GM12865 (cell line): ENCODE measurements at regions not wholly inside any gene's neighbourhood (a gene's known extent, or its start where the extent isn't known, plus 50 kb on each side); places are given as distances from the start of the nearest gene placed in this dataset.
"Not testable (repeated sequence)": the region's sequence is repeated elsewhere in the genome, so short reads cannot be mapped to it uniquely, and the experiment has no call there.

Experiments used
- DNase-seq: peaks from one replicate; pipeline ENCODE4 v3.0.0; 2010; ENCODE audit warnings: low read depth
- H3K4me3 ChIP-seq: 2 replicates; pipeline ENCODE4 v1.5.1; 2011; ENCODE audit warnings: mild to moderate bottlenecking, low read depth, low read length, control low read depth
- TF ChIP-seq, protein P1 (sequence below): IDR thresholded peaks from 2 replicates; pipeline ENCODE4 v1.5.1; 2011; ENCODE audit warnings: low read length, control low read depth, low read depth, inconsistent platforms; ENCODE audit not compliant: insufficient read depth; ENCODE audit errors: missing control alignments

DNA sequence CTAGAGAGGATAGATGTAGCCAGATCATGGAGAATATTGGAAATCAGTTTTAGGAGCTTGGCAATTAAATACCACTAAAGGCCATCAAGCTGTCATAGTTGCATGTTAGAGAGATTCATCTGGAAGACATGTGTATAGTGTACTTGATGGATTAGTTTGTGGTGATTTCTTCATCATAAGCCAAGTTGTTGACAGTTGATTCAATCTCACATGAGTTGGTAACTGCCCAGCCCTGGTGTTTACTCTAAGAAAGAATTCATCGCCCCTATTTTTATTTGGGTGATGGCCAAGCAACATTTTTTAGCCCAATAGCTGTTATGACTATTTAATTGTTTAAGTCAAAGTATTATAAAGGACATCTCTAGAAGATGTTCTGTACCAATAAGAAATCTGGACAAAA lies 737.6 kb downstream of the PLA2G4A start:
- DNase-seq = no peak
- TF ChIP-seq, protein P1, sequence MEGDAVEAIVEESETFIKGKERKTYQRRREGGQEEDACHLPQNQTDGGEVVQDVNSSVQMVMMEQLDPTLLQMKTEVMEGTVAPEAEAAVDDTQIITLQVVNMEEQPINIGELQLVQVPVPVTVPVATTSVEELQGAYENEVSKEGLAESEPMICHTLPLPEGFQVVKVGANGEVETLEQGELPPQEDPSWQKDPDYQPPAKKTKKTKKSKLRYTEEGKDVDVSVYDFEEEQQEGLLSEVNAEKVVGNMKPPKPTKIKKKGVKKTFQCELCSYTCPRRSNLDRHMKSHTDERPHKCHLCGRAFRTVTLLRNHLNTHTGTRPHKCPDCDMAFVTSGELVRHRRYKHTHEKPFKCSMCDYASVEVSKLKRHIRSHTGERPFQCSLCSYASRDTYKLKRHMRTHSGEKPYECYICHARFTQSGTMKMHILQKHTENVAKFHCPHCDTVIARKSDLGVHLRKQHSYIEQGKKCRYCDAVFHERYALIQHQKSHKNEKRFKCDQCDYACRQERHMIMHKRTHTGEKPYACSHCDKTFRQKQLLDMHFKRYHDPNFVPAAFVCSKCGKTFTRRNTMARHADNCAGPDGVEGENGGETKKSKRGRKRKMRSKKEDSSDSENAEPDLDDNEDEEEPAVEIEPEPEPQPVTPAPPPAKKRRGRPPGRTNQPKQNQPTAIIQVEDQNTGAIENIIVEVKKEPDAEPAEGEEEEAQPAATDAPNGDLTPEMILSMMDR = no peak
- no peak overlapping the region for H3K4me3 ChIP-seq

DNA sequence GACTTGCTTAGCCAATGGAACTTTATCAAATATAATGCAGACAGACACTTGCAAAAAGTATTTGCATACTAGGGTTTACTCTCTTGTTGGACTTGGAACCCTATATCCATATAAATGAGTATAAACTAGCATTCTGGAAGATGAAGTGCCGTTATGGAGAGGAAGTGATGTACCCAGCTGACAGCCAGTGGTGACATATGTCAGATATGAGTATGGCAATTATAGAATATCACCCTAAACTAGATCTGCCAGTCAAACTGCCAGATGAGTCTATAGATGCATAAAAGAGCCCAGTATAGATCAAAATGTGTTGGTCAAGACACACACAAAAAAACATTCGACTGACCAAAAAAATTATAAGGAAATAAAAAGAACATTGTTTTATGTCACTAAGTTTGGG lies 739.3 kb downstream of the PLA2G4A start:
- DNase-seq = no peak
- TF ChIP-seq, protein P1 = no peak
- no peak overlapping the region for H3K4me3 ChIP-seq

DNA sequence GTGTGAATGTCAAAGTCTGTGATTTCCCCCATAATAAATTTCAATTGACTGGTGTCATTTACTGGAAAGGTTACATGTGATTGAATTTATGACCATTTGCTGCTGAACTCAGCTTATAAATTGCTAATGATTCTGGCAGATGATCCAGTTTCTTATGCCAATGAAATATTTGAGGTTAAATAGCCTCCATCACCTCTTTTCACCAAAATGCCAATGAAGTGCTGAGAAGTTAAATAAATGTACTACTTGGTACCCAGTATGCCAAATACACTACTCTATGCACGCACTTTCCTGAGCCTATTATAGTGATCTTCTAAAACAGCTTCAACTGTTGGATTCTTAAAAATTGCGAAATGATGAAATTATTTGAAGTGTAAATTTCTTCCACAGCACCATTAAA lies 741.4 kb downstream of the PLA2G4A start:
- no peak for DNase-seq
- TF ChIP-seq, protein P1 = no peak
- no peak overlapping the region for H3K4me3 ChIP-seq

DNA sequence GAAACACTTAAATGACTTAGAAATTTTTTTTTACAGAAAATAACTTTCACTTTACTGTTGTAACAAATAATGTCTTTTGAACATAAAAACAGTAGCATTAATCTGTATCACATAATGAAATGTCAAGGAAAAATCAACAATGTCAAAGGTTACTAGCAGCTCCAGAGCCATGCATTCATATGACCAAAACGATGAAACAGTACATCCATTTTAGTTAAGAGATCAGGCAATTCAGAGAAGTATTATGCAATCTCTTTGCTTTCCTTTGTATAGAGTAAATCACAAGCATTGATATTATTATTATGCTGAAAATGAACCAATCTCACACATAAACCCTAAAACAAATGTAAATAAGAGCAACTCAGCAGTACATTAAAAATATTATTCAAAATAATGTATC lies 748.9 kb downstream of the PLA2G4A start:
- no peak overlapping the region for H3K4me3 ChIP-seq
- TF ChIP-seq, protein P1 = no peak
- DNase-seq = no peak

DNA sequence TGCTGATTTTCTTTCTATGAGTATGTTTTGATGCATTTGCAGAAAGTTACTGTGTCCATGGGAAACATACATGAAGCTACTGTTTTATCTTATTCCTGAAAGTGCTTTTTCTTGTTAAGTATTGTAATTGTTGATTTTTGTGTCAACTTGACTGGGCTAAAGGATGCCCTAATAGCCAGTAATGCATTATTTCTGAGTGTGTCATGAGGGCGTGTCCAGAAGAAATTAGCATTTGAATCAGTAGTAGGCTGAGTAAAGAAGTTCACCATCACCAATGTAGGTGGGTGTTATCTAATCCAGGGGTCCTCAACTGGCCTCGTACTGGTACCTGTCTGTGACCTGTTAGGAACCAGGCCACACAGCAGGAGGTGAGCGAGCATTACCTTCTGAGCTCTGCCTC lies 760.2 kb downstream of the PLA2G4A start:
- TF ChIP-seq, protein P1 = no peak
- H3K4me3 ChIP-seq = no peak overlapping the region
- no peak for DNase-seq

DNA sequence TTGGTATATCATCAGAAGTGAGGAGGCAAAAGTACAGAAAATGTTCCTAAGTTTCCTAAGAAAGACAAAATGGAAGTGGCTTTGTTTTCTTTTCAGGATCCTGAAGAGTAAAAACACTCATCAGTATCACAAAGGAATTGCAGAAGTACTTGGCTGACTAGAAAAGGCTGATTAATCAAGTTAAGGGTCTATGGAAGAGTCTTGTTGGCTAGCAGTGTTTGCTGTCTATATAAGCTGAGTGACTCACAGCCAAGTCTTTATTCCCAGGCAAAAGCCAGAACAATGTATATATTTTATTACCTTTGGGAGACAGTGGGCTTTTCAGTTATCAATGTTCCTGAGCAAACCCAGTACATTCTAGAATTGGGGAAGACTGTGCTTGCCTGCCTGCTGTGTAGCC lies 777.0 kb downstream of the PLA2G4A start:
- no peak for DNase-seq
- TF ChIP-seq, protein P1 = no peak
- H3K4me3 ChIP-seq = no peak overlapping the region

DNA sequence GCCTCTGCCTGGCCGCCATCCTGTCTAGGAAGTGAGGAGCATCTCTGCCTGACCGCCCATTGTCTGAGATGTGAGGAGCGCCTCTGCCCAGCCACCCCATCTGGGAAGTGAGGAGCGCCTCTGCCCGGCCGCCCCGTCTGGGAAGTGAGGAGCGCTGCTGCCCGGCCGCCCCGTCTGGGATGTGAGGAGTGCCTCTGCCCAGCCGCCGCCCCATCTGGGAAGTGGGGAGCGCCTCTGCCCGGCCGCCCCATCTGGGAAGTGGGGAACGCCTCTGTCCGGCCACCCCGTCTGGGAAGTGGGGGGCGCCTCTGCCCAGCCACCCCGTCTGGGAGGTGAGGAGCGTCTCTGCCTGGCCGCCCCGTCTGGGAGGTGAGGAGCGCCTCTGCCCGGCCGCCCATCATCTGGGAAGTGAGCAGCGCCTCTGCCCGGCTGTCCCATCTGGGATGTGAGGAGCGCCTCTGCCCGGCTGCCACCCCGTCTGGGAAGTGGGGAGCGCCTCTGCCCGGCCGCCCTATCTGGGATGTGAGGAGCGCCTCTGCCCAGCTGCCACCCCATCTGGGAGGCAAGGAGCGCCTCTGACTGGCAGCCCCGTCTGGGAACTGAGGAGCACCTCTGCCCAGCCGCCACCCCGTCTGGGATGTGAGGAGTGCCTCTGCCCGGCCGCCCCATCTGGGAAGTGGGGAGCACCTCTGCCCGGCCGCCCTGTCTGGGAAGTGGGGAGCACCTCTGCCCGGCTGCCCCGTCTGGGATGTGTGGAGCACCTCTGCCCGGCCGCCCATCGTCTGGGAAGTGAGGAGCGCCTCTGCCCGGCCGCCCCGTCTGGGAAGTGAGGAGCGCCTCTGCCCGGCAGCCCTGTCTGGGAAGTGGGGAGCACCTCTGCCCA lies 787.3 kb downstream of the PLA2G4A start:
- DNase-seq, H3K4me3 ChIP-seq: not testable (repeated sequence)

DNA sequence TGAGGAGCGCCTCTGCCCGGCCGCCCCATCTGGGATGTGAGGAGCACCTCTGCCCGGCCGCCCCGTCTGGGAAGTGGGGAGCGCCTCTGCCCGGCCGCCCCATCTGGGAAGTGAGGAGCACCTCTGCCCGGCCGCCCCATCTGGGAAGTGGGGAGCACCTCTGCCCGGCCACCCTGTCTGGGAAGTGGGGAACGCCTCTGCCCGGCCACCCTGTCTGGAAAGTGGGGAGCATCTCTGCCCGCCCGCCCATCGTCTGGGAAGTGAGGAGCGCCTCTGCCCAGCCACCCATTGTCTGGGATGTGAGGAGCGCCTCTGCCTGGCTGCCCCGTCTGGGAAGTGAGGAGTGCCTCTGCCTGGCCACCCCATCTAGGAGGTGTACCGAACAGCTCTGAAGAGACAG lies 788.1 kb downstream of the PLA2G4A start:
- H3K4me3 ChIP-seq, DNase-seq: not testable (repeated sequence)
